Sigmoid colon (tissue), 4 donors: ENCODE measurements at regions not wholly inside any gene's neighbourhood (a gene's known extent, or its start where the extent isn't known, plus 50 kb on each side); places are given as distances from the start of the nearest gene placed in this dataset.

ENCODE experiments used
- CTCF ChIP-seq, 4 experiments: fragments of 450-650 bp in 3 of 4; fragments of 200-600 bp in 1 of 4; IDR thresholded peaks; one replicate each; pipeline ENCODE4 v1.5.1; 2016 to 2019; ENCODE audit warnings: antibody characterized with exemption in 4 of 4, mild to moderate bottlenecking in 3 of 4, moderate library complexity in 2 of 4
- EP300 ChIP-seq, 4 donors: sonication (generic); formaldehyde crosslinking; IDR thresholded peaks; one replicate each; pipeline ENCODE4 v1.6.1; 2017; ENCODE audit warnings: antibody characterized with exemption in 4 of 4
- POLR2A ChIP-seq, 2 donors: fragments of 450-650 bp; IDR thresholded peaks; one replicate each; pipeline ENCODE4 v1.6.1; 2016; ENCODE audit warnings: antibody characterized with exemption in 2 of 2, mild to moderate bottlenecking in 2 of 2, moderate library complexity in 2 of 2
- POLR2AphosphoS5 ChIP-seq, 4 donors: sonication (generic); formaldehyde crosslinking; IDR thresholded peaks; one replicate each; pipeline ENCODE4 v1.6.1; 2017; ENCODE audit warnings: antibody characterized with exemption in 4 of 4

- no peak for TF ChIP-seq POLR2AphosphoS5 (IDR thresholded peaks at IDR 0.05)
- TF ChIP-seq CTCF (IDR thresholded peaks at IDR 0.05) = no peak
- no peak for TF ChIP-seq POLR2A (IDR thresholded peaks at IDR 0.05)
- no peak for TF ChIP-seq EP300 (IDR thresholded peaks at IDR 0.05)
Observed at GRCh38 chr21:26388731-26389231, 184.3 kb downstream of the CYYR1 start.
